ENCODE measurements at regions not wholly inside any gene's neighbourhood (a gene's known extent, or its start where the extent isn't known, plus 50 kb on each side); places are given as distances from the start of the nearest gene placed in this dataset.

DNA sequence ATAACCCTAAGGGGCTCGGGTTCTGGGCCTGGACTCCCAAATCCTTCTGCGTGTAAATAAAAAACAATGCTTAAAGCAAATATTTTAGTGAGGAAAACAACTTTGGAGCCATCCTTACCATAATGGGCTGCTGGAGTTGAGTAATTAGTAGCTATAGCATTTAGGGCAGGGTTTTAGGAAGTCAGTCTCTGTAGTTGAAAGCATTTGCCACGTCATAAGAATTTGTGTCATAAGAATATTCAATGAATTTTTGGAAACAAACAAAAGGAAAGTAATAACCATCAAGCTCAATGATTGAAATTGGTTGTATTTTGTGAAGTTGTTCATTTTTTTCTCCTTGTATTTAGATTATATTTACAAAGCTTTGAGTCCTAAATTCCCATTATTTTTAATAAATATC lies 114.8 kb upstream of the ELL2 start (continued):
- TF ChIP-seq SREBF2 (IDR thresholded peaks at IDR 0.05) (no peak), CBX8 (IDR thresholded peaks at IDR 0.05) (no peak), HMGXB4 (CRISPR knock-in tag; IDR thresholded peaks at IDR 0.05; ENCODE audit: borderline replicate concordance) (no peak), HDAC2 (IDR thresholded peaks at IDR 0.05) (no peak)

DNA sequence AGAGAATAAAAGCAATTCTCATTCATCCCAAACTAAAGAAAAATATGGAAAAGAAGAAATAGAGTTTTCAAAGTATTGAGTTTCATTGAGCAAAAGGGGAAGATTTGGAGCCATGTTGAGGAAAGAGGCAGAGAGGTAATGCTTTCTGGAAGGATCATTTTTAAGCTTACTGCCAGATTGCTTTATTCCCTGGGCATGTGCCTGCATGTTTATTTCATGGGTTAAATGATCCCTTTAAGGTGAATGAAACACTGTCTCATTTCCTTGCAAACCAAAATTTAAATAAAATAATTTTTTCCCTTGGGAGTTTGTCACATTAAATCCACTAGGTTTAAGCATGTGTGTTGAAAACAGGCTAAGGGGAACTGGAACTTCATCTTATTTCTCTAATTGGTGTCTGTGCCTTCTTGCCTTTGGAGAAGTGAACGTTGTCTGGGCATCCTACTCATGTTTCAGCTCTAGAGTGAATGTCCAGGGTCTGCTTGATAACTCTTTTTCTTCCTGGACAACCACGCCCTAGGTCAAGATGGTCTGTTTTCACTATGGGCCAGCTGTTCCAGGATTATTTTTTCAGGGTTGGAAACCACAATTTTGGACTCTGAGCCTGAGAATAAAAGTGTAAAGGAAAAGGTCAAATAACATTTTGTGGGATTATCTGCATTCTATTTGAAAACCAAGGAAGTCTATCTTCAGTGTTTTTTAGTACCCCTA lies 114.1 kb upstream of the ELL2 start:
- Histone ChIP-seq H3K9me3 (no peaks in the 10 kb centered on the region), H3K27ac (peak overlapping the region; percentile 47 to 71; a peak in 5 of 6 replicates), H3K4me3 (no peak overlapping the region), H3K4me2 (peak overlapping the region; percentile 60; the same call in 2 of the 3 replicates), H3K4me1 (peaks cover 46% of the 10 kb centered on the region)
- no peak for FAIRE-seq
- ChIA-PET CTCF (interaction anchor here (1.1 to 2.7 kb wide), 3 partner anchors 14 to 261 kb away, joined by 3 to 13 read pairs (median 4); no protein-coding TSS in a partner anchor), POLR2A (no interaction called here)
- no peak for DNase-seq (ENCODE audit: low read depth in 1 of 2, low spot score in 1 of 2)
- no peak for ATAC-seq
- TF ChIP-seq, protein P1, sequence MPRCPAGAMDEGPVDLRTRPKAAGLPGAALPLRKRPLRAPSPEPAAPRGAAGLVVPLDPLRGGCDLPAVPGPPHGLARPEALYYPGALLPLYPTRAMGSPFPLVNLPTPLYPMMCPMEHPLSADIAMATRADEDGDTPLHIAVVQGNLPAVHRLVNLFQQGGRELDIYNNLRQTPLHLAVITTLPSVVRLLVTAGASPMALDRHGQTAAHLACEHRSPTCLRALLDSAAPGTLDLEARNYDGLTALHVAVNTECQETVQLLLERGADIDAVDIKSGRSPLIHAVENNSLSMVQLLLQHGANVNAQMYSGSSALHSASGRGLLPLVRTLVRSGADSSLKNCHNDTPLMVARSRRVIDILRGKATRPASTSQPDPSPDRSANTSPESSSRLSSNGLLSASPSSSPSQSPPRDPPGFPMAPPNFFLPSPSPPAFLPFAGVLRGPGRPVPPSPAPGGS (IDR thresholded peaks at IDR 0.05): no peak
- TF ChIP-seq MYC (IDR thresholded peaks at IDR 0.05; ENCODE audit: borderline replicate concordance, low read length) (no peak), HOXB5 (CRISPR knock-in tag; IDR thresholded peaks at IDR 0.05) (no peak), BHLHE40 (IDR thresholded peaks at IDR 0.05; ENCODE audit: low read depth, low read length) (no peak), GATA3 (IDR thresholded peaks at IDR 0.05; ENCODE audit: borderline replicate concordance) (no peak), ZSCAN20 (CRISPR knock-in tag; IDR thresholded peaks at IDR 0.05) (no peak), MAFK (IDR thresholded peaks at IDR 0.05; ENCODE audit: partially characterized antibody) (no peak), RARB (CRISPR knock-in tag; IDR thresholded peaks at IDR 0.05) (no peak), POLR2AphosphoS2 (conservative IDR thresholded peaks at IDR 0.05; ENCODE audit: low read length) (no peak), RFX5 (IDR thresholded peaks at IDR 0.05) (no peak), HDAC2 (IDR thresholded peaks at IDR 0.05) (no peak), RAD21 (conservative IDR thresholded peaks at IDR 0.05 in 1 of 2, IDR thresholded peaks at IDR 0.05 in 1 of 2) (no peak)
- 71% methylated on average over 2 of the region's 2 CpGs for WGBS (ENCODE audit: missing lambda C conversion rate)

DNA sequence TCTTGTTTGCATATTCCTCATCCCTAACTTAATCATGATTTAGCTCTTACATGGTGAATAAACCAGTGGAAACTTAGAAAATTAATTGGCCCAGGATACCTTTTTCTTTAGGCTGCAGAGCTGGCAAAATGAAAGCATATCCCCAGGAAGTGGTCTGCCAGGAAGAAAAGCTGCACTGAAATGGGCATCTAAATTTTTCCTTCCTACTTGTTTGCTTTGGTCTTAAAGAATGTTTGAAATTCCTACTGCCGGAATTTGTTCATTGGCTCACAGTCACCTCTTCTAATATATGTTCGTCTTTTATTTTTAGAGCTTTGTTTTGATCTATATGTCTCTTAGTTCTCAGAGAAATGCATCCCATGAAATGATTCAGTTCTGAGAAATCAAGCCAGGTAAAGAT lies 113.2 kb upstream of the ELL2 start:
- ChIA-PET POLR2A (no interaction called here), CTCF (interaction anchor here (1.4 to 2.7 kb wide), 3 partner anchors 15 to 262 kb away, joined by 4 to 13 read pairs (median 4); no protein-coding TSS in a partner anchor)
- ATAC-seq (no peak), FAIRE-seq (no peak), DNase-seq (ENCODE audit: low read depth in 1 of 2, low spot score in 1 of 2) (no peak)
- H3K4me2 ChIP-seq: peak overlapping the region; percentile 60
- TF ChIP-seq POLR2AphosphoS2 (conservative IDR thresholded peaks at IDR 0.05; ENCODE audit: low read length): no peak
- TF ChIP-seq CEBPB (IDR thresholded peaks at IDR 0.05): no peak
- TF ChIP-seq GATA3 (IDR thresholded peaks at IDR 0.05; ENCODE audit: borderline replicate concordance): no peak
- TF ChIP-seq RNF2 (IDR thresholded peaks at IDR 0.05; ENCODE audit: borderline replicate concordance, low read depth): no peak
- TF ChIP-seq MYC (IDR thresholded peaks at IDR 0.05; ENCODE audit: borderline replicate concordance, low read length): no peak
- no peak for TF ChIP-seq RAD21 (conservative IDR thresholded peaks at IDR 0.05 in 1 of 2, IDR thresholded peaks at IDR 0.05 in 1 of 2)
- no peak for TF ChIP-seq TP53 (CRISPR knock-in tag; IDR thresholded peaks at IDR 0.05)
- no peak for TF ChIP-seq KDM1A (IDR thresholded peaks at IDR 0.05; ENCODE audit: low read depth)
- TF ChIP-seq CBX2 (IDR thresholded peaks at IDR 0.05; ENCODE audit: borderline replicate concordance, low read depth): no peak
- no peak for TF ChIP-seq CTCF (IDR thresholded peaks at IDR 0.05)
- no peak for TF ChIP-seq HEYL (CRISPR knock-in tag; IDR thresholded peaks at IDR 0.05)
- no peak for TF ChIP-seq KDM5A (IDR thresholded peaks at IDR 0.05)
- no peak overlapping the region for H3K4me3 ChIP-seq
- WGBS (ENCODE audit: missing lambda C conversion rate): 4% methylated on average over 2 of the region's 2 CpGs
- H3K27ac ChIP-seq: peak overlapping the region; percentile 47 to 71
- peaks cover 41% of the 10 kb centered on the region for H3K4me1 ChIP-seq
- no peaks in the 10 kb centered on the region for H3K9me3 ChIP-seq

Data from A549 (cell line).